Lung (tissue), 11 donors: ENCODE measurements at regions not wholly inside any gene's neighbourhood (a gene's known extent, or its start where the extent isn't known, plus 50 kb on each side); places are given as distances from the start of the nearest gene placed in this dataset.
"Not testable (repeated sequence)": the region's sequence is repeated elsewhere in the genome, so short reads cannot be mapped to it uniquely, and the experiment has no call there.

Experiments used
- ATAC-seq: fragments of 200-7000 bp; cut with Tn5 transposase; one replicate; pipeline ENCODE4 v1.9.1; 2020; ENCODE audit warnings: moderate number of reproducible peaks; ENCODE audit not compliant: insufficient read depth, low FRiP score
- DNase-seq, 3 donors: peaks; one replicate each; pipeline ENCODE4 v3.0.0-alpha.2; 2013 to 2017
- H3K27ac ChIP-seq, 2 donors: one replicate each; pipeline ENCODE4 v1.5.1; 2013; ENCODE audit warnings: mild to moderate bottlenecking in 2 of 2, moderate library complexity in 2 of 2, control low read depth in 1 of 2, inconsistent platforms in 1 of 2, low read depth in 1 of 2, low read length in 1 of 2
- H3K27me3 ChIP-seq, 3 donors: one replicate each; pipeline ENCODE4 v1.5.1; 2013; ENCODE audit warnings: low read length in 2 of 3; ENCODE audit not compliant: control insufficient read depth in 3 of 3, insufficient read depth in 3 of 3
- H3K36me3 ChIP-seq, 4 donors: one replicate each; pipeline ENCODE4 v1.5.1; 2013; ENCODE audit warnings: low read length in 4 of 4, mild to moderate bottlenecking in 1 of 4, moderate library complexity in 1 of 4; ENCODE audit not compliant: control insufficient read depth in 4 of 4, insufficient read depth in 4 of 4
- H3K4me1 ChIP-seq, 5 donors: one replicate each; pipeline ENCODE4 v1.5.1; 2013; ENCODE audit warnings: low read length in 5 of 5, mild to moderate bottlenecking in 2 of 5, moderate library complexity in 1 of 5; ENCODE audit not compliant: control insufficient read depth in 5 of 5, insufficient read depth in 5 of 5
- H3K4me3 ChIP-seq: one replicate; pipeline ENCODE4 v1.5.1; 2013; ENCODE audit warnings: mild to moderate bottlenecking, control low read depth, moderate library complexity
- H3K9ac ChIP-seq, 2 donors: one replicate each; pipeline ENCODE4 v1.5.1; 2013; ENCODE audit warnings: low read length in 2 of 2, control low read depth in 1 of 2; ENCODE audit not compliant: insufficient read depth in 1 of 2
- H3K9me3 ChIP-seq, 4 donors: one replicate each; pipeline ENCODE4 v1.5.1; 2013; ENCODE audit warnings: low read length in 3 of 4, mild to moderate bottlenecking in 1 of 4, moderate library complexity in 1 of 4; ENCODE audit not compliant: control insufficient read depth in 4 of 4, insufficient read depth in 3 of 4
- WGBS, 2 donors: extraction: QIAGEN DNeasy Blood & Tissue Kit; methylation state at CpG; one replicate each; pipeline ENCODE4 v1.1.7; 2013; 5-methylcytosine and 5-hydroxymethylcytosine counted together
- TF ChIP-seq, protein P1 (sequence below): IDR thresholded peaks from 2 replicates; pipeline ENCODE4 v1.5.1; 2012; ENCODE audit warnings: mild to moderate bottlenecking; ENCODE audit errors: control extremely low read depth, extremely low read depth
- donor health status: control.
- donor health status: control.
- donor health status: Bipolar disorder and iron deficiency.
- donor health status: healthy.
- donor health status: DM: yes; HTN: yes; CAD: no.

DNA sequence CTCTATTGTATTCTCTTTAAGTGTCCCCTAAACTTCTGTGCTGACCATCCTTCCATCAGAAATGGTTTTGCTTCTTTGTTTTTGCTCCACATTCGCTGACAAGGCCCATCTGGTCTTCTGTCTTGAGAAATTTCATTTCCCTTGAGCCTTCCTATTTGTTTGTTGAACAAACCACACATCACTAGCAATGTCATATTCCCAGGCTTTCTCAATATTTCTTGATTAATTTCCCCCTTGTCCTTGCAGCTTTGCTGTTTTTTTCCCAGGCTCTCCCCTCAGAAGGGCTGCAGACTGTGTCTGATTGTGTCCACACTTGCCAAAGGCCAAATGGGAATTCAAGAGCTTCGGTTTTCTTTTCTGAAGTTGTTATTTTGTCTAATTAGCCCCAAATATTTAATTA is 158.9 kb downstream of the MID1IP1 start:
- Histone ChIP-seq H3K36me3 (no peaks in the 10 kb centered on the region), H3K27me3 (peaks cover 0 to 5% (median 4%) of the 10 kb centered on the region in 3 donors), H3K9me3 (peaks cover 0 to 9% (median 0%) of the 10 kb centered on the region in 4 donors), H3K4me3 (no peak overlapping the region), H3K4me1 (peaks cover 0 to 4% (median 0%) of the 10 kb centered on the region in 5 donors), H3K27ac (no peak overlapping the region), H3K9ac (no peak overlapping the region)
- TF ChIP-seq, protein P1, sequence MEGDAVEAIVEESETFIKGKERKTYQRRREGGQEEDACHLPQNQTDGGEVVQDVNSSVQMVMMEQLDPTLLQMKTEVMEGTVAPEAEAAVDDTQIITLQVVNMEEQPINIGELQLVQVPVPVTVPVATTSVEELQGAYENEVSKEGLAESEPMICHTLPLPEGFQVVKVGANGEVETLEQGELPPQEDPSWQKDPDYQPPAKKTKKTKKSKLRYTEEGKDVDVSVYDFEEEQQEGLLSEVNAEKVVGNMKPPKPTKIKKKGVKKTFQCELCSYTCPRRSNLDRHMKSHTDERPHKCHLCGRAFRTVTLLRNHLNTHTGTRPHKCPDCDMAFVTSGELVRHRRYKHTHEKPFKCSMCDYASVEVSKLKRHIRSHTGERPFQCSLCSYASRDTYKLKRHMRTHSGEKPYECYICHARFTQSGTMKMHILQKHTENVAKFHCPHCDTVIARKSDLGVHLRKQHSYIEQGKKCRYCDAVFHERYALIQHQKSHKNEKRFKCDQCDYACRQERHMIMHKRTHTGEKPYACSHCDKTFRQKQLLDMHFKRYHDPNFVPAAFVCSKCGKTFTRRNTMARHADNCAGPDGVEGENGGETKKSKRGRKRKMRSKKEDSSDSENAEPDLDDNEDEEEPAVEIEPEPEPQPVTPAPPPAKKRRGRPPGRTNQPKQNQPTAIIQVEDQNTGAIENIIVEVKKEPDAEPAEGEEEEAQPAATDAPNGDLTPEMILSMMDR = no peak
- WGBS, 2 donors = 55 to 59% methylated on average over 2 of the region's 2 CpGs
- ATAC-seq (no peak), DNase-seq (peak in 2 of 3 donors; percentile 23 to 56)

DNA sequence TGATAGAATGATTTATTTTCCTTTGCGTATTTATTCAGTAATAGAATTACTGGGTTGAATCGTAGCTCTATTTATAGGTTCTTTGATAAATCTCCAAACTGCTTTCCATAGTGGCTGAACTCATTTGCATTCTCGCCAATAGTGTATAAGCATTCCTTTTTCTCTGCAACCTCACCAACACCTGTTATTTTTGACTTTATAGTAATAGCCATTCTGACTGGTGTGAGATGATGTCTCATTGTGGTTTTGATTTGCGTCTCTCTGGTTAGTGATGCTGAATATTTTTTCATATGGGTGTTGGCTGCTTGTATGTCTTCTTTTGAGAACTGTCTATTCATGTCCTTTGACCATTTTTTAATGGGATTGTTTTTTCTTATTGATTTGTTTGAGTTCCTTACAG is 160.7 kb downstream of the MID1IP1 start:
- Histone ChIP-seq H3K36me3 (no peaks in the 10 kb centered on the region), H3K9me3 (peaks cover 0 to 12% (median 0%) of the 10 kb centered on the region in 4 donors), H3K4me3 (no peak overlapping the region), H3K27me3 (peaks cover 0 to 4% (median 0%) of the 10 kb centered on the region in 3 donors), H3K9ac (no peak overlapping the region), H3K27ac (no peak overlapping the region), H3K4me1 (peaks cover 0 to 4% (median 0%) of the 10 kb centered on the region in 5 donors)
- WGBS, 2 donors = 84 to 98% methylated on average over 4 of the region's 4 CpGs
- TF ChIP-seq, protein P1 = no peak
- DNase-seq = no peak
- ATAC-seq = no peak

DNA sequence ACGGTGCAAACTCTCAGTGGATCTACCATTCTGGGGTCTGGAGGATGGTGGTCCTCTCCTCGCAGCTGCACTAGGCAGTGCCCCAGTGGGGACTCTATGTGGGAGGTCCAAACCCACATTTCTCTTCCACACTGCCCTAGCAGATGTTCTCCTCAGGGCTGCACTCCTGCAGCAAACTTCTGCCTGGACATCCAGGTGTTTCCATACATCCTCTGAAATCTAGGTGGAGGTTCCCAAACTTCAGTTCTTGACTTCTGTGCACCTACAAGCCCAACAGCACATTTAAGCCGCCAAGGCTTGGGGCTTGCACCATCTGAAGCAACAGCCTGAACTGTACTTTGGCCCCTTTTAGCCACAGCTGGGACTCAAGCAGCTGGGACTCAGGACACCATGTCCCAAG is 162.0 kb downstream of the MID1IP1 start:
- not testable (repeated sequence) for H3K4me1 ChIP-seq, H3K4me3 ChIP-seq, H3K36me3 ChIP-seq, H3K9ac ChIP-seq, ATAC-seq, H3K27ac ChIP-seq, DNase-seq, H3K27me3 ChIP-seq
- H3K9me3 ChIP-seq = peaks cover 0 to 12% (median 0%) of the 10 kb centered on the region in 4 donors
- 83 to 100% methylated on average over 1 to 3 of the region's 3 CpGs for WGBS, 2 donors

DNA sequence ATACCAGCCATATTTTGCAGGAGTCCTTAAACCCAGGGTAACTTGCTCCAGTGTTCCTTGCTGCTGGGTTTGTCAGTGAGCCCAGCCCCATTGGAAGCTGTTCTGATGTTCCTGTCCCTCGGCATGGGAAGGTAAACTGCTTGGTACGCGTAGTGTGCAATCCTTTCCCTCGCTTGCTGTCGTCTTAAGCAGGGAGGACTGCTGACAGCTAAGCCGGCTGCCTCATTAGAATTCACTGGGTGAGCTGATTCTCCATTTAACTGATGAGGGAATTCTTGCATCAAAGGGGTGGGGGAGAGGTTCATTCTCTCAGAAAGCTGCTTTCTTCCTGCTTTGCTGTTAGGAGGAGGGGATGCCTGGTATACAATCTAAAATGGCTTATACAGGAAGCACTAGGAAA is 164.6 kb downstream of the MID1IP1 start:
- H3K4me1 ChIP-seq = peaks cover 0 to 6% (median 0%) of the 10 kb centered on the region in 5 donors
- TF ChIP-seq, protein P1 = no peak
- ATAC-seq (no peak), DNase-seq (no peak)
- no peak overlapping the region for H3K9ac ChIP-seq
- no peaks in the 10 kb centered on the region for H3K36me3 ChIP-seq
- peaks cover 0 to 5% (median 3%) of the 10 kb centered on the region in 3 donors for H3K27me3 ChIP-seq
- 65 to 74% methylated on average over 6 of the region's 6 CpGs for WGBS, 2 donors
- no peak overlapping the region for H3K4me3 ChIP-seq
- H3K27ac ChIP-seq = no peak overlapping the region
- peaks cover 0 to 12% (median 0%) of the 10 kb centered on the region in 4 donors for H3K9me3 ChIP-seq
